HEK293 (cell line): ENCODE measurements at regions not wholly inside any gene's neighbourhood (a gene's known extent, or its start where the extent isn't known, plus 50 kb on each side); places are given as distances from the start of the nearest gene placed in this dataset.
"Not testable (repeated sequence)": the region's sequence is repeated elsewhere in the genome, so short reads cannot be mapped to it uniquely, and the experiment has no call there.

ENCODE experiments used
- CTCF ChIA-PET: fragments of 350-600 bp; formaldehyde crosslinking; extraction: SDS; loops from one replicate; lab custom pipeline; 2021; ENCODE audit warnings: antibody characterized with exemption; lab: Yijun Ruan, JAX
- POLR2A ChIA-PET: fragments of 300-600 bp; formaldehyde crosslinking; extraction: SDS; loops from one replicate; lab custom pipeline; 2020; ENCODE audit warnings: antibody characterized with exemption, inconsistent platforms; lab: Yijun Ruan, JAX
- H3K27ac ChIP-seq: fragments of 200-500 bp; sonication (Bioruptor generic); 2 replicates; pipeline ENCODE4 v1.5.1; 2014; ENCODE audit warnings: low read depth, low read length, control low read depth, inconsistent platforms; ENCODE audit errors: extremely low read depth
- H3K36me3 ChIP-seq, 2 experiments: fragments of 200-500 bp in 1 of 2; sonication (Bioruptor generic) in 1 of 2; 1 replicate in 1 of 2; 2 replicates in 1 of 2; pipeline ENCODE4 v1.5.1; 2014 to 2017; ENCODE audit warnings: inconsistent platforms in 2 of 2, low read length in 2 of 2; ENCODE audit not compliant: control insufficient read depth in 2 of 2, insufficient read depth in 1 of 2
- H3K4me1 ChIP-seq: fragments of 200-500 bp; sonication (Bioruptor generic); 2 replicates; pipeline ENCODE4 v1.5.1; 2014; ENCODE audit warnings: mild to moderate bottlenecking, low read length, inconsistent platforms; ENCODE audit not compliant: control insufficient read depth, insufficient read depth
- H3K4me3 ChIP-seq: 2 replicates; pipeline ENCODE4 v1.5.1; 2011; ENCODE audit warnings: low read depth, mild to moderate bottlenecking, control low read depth, low read length, moderate library complexity
- H3K9me3 ChIP-seq: fragments of 200-500 bp; sonication (Bioruptor generic); 2 replicates; pipeline ENCODE4 v1.5.1; 2014; ENCODE audit warnings: low read depth, low read length, inconsistent platforms; ENCODE audit not compliant: control insufficient read depth, insufficient read depth
- BCL11A ChIP-seq: fragments of 450-650 bp; formaldehyde crosslinking; IDR thresholded peaks from 2 replicates; pipeline ENCODE4 v1.5.1; 2016; ENCODE audit warnings: low read depth, missing biosample characterization, missing genetic modification characterization
- KLF8 ChIP-seq: fragments of 450-650 bp; formaldehyde crosslinking; IDR thresholded peaks from 2 replicates; pipeline ENCODE4 v1.5.1; 2016; ENCODE audit warnings: missing biosample characterization, missing genetic modification characterization
- MEIS1 ChIP-seq: sonication (generic); formaldehyde crosslinking; IDR thresholded peaks from 2 replicates; pipeline ENCODE4 v1.8.1; 2022; ENCODE audit warnings: missing genetic modification reagents, mild to moderate bottlenecking, borderline replicate concordance
- OSR2 ChIP-seq: fragments of 450-650 bp; formaldehyde crosslinking; IDR thresholded peaks from 2 replicates; pipeline ENCODE4 v1.5.1; 2016; ENCODE audit warnings: missing biosample characterization, missing genetic modification characterization
- ZBTB11 ChIP-seq: fragments of 450-650 bp; formaldehyde crosslinking; conservative IDR thresholded peaks from 2 replicates; pipeline ENCODE4 v1.5.1; 2016; ENCODE audit warnings: low read depth, missing biosample characterization, missing genetic modification characterization
- ZEB2 ChIP-seq: fragments of 450-650 bp; formaldehyde crosslinking; IDR thresholded peaks from 2 replicates; pipeline ENCODE4 v1.5.1; 2016; ENCODE audit warnings: missing biosample characterization, missing genetic modification characterization
- ZNF140 ChIP-seq: fragments of 450-650 bp; formaldehyde crosslinking; IDR thresholded peaks from 2 replicates; pipeline ENCODE4 v1.5.1; 2016; ENCODE audit warnings: missing biosample characterization, missing genetic modification characterization
- ZNF2 ChIP-seq: fragments of 450-650 bp; formaldehyde crosslinking; IDR thresholded peaks from 2 replicates; pipeline ENCODE4 v1.5.1; 2016; ENCODE audit warnings: missing biosample characterization, missing genetic modification characterization
- ZNF280D ChIP-seq: fragments of 450-650 bp; formaldehyde crosslinking; IDR thresholded peaks from 2 replicates; pipeline ENCODE4 v1.5.1; 2016; ENCODE audit warnings: missing biosample characterization, missing genetic modification characterization
- ZNF394 ChIP-seq: fragments of 450-650 bp; formaldehyde crosslinking; IDR thresholded peaks from 2 replicates; pipeline ENCODE4 v1.5.1; 2016; ENCODE audit warnings: missing biosample characterization, missing genetic modification characterization, mild to moderate bottlenecking, moderate library complexity, borderline replicate concordance
- ZNF48 ChIP-seq: fragments of 450-650 bp; formaldehyde crosslinking; IDR thresholded peaks from 2 replicates; pipeline ENCODE4 v1.5.1; 2016; ENCODE audit warnings: missing biosample characterization, missing genetic modification characterization
- ZNF488 ChIP-seq: fragments of 450-650 bp; formaldehyde crosslinking; IDR thresholded peaks from 2 replicates; pipeline ENCODE4 v1.5.1; 2016; ENCODE audit warnings: missing biosample characterization, missing genetic modification characterization
- ZNF585B ChIP-seq: fragments of 450-650 bp; formaldehyde crosslinking; IDR thresholded peaks from 2 replicates; pipeline ENCODE4 v1.5.1; 2016; ENCODE audit warnings: missing biosample characterization, missing genetic modification characterization
- ZNF621 ChIP-seq: fragments of 450-650 bp; formaldehyde crosslinking; IDR thresholded peaks from 2 replicates; pipeline ENCODE4 v1.5.1; 2017; ENCODE audit warnings: missing biosample characterization, missing genetic modification characterization
- ZNF626 ChIP-seq: fragments of 450-650 bp; sonication (Bioruptor Pico); formaldehyde crosslinking; IDR thresholded peaks from 2 replicates; pipeline ENCODE4 v1.5.1; 2018; ENCODE audit warnings: missing biosample characterization, missing genetic modification characterization, inconsistent platforms
- ZNF660 ChIP-seq: fragments of 450-650 bp; IDR thresholded peaks from 2 replicates; pipeline ENCODE4 v1.5.1; 2018; ENCODE audit warnings: missing biosample characterization, mild to moderate bottlenecking, missing genetic modification characterization
- ZNF776 ChIP-seq: fragments of 450-650 bp; formaldehyde crosslinking; IDR thresholded peaks from 2 replicates; pipeline ENCODE4 v1.5.0; 2017; ENCODE audit warnings: missing biosample characterization, missing genetic modification characterization, borderline replicate concordance
- ZNF830 ChIP-seq: fragments of 450-650 bp; IDR thresholded peaks from 2 replicates; pipeline ENCODE4 v1.5.0; 2018; ENCODE audit warnings: missing biosample characterization, missing genetic modification characterization, low read depth, mild to moderate bottlenecking, moderate library complexity

- TF ChIP-seq ZNF280D (tag by site-specific recombination), result no peak
- no peak for TF ChIP-seq ZNF626 (tag by site-specific recombination)
- no peak for TF ChIP-seq ZNF830
- no peak for TF ChIP-seq ZNF140 (tag by site-specific recombination)
- TF ChIP-seq ZNF488 (tag by site-specific recombination), result no peak
- TF ChIP-seq MEIS1, result no peak
- TF ChIP-seq ZBTB11 (tag by site-specific recombination), result no peak
- no peak for TF ChIP-seq ZNF621
- no peak for TF ChIP-seq OSR2
These were observed 90.9 kb upstream of the TRPC4 start (continued) for GRCh38 chr13:37960427-37960826.

GRCh38 chr13:37959284-37959683 lies 89.7 kb upstream of the TRPC4 start:
- no peaks in the 10 kb centered on the region for H3K4me1 ChIP-seq
- no peaks in the 10 kb centered on the region for H3K9me3 ChIP-seq
- H3K36me3 ChIP-seq, result no peaks in the 10 kb centered on the region
- ChIA-PET POLR2A (no interaction called here), CTCF (interaction anchor here (0.6 to 1.3 kb wide), 2 partner anchors 13 to 225 kb away, joined by 3 to 4 read pairs; no protein-coding TSS in a partner anchor)
- no peak overlapping the region for H3K4me3 ChIP-seq
- no peak overlapping the region for H3K27ac ChIP-seq
- TF ChIP-seq KLF8 (no peak), ZNF2 (tag by site-specific recombination) (no peak), ZNF394 (no peak), ZNF660 (tag by site-specific recombination) (no peak), BCL11A (tag by site-specific recombination) (no peak), ZNF776 (no peak), ZNF585B (tag by site-specific recombination) (no peak)

- CTCF ChIA-PET, result no interaction called here
- Histone ChIP-seq H3K4me1 (no peaks in the 10 kb centered on the region), H3K27ac (no peak overlapping the region), H3K4me3 (no peak overlapping the region), H3K36me3 (no peaks in the 10 kb centered on the region), H3K9me3 (no peaks in the 10 kb centered on the region)
- POLR2A ChIA-PET, result no interaction called here
- no peak for TF ChIP-seq ZNF48
- peak; percentile 39; the same call in 1 of the 2 replicates for TF ChIP-seq ZNF140 (tag by site-specific recombination)
- no peak for TF ChIP-seq ZEB2 (tag by site-specific recombination)
These were observed 87.0 kb upstream of the TRPC4 start for GRCh38 chr13:37956536-37956935.

- POLR2A ChIA-PET, CTCF ChIA-PET, H3K36me3 ChIP-seq, H3K4me1 ChIP-seq, H3K9me3 ChIP-seq, H3K4me3 ChIP-seq, H3K27ac ChIP-seq: not testable (repeated sequence)
These were observed 85.0 kb upstream of the TRPC4 start for GRCh38 chr13:37954597-37954996.
